ENCODE measurements at regions not wholly inside any gene's neighbourhood (a gene's known extent, or its start where the extent isn't known, plus 50 kb on each side); places are given as distances from the start of the nearest gene placed in this dataset.

- no peaks in the 10 kb centered on the region for H4K20me1 ChIP-seq (replicated peaks; ENCODE audit: control insufficient read depth, extremely low read depth, insufficient read depth, low read length)
- H3K4me3 ChIP-seq (replicated peaks in 1 of 3; ENCODE audit: insufficient read depth in 1 of 3, low read depth in 1 of 3, low read length in 3 of 3), result no peak overlapping the region
- FAIRE-seq (no peak), DNase-seq (ENCODE audit: low read depth, low spot score) (peak; percentile 40)
- no TSS peak for BruUV-seq (replicated peaks)
- dilution Hi-C loops (cut with MboI; ENCODE audit: extremely low pct_ligation_motif_present, low sequenced_read_pairs) (loop anchor here (25.0 kb wide), 1 partner anchor 148 kb away; no protein-coding TSS in a partner anchor), intact Hi-C loops (cut with micrococcal nuclease) (no loop called here)
- no peaks in the 10 kb centered on the region for H3K79me2 ChIP-seq (ENCODE audit: control insufficient read depth, insufficient read depth, low read length)
- H3K27ac ChIP-seq (ENCODE audit: insufficient read depth, low read depth, low read length), result no peak overlapping the region
- no peak overlapping the region for H3K9ac ChIP-seq (replicated peaks; ENCODE audit: extremely low read depth, insufficient read depth, low read length)
- no peak overlapping the region for H3K4me2 ChIP-seq (ENCODE audit: insufficient read depth, low read length)
- no peaks in the 10 kb centered on the region for H3K9me3 ChIP-seq (replicated peaks; ENCODE audit: control insufficient read depth, insufficient read depth, low read length)
- no peaks in the 10 kb centered on the region for H3K36me3 ChIP-seq (ENCODE audit: control insufficient read depth in 2 of 2, extremely low read depth in 1 of 2, insufficient read depth in 2 of 2, low read length in 2 of 2)
- H3K9me1 ChIP-seq (replicated peaks; ENCODE audit: control insufficient read depth, extremely low read depth, insufficient read depth, low read length), result no peaks in the 10 kb centered on the region
- TF ChIP-seq POLR2AphosphoS5 (IDR thresholded peaks at IDR 0.05; ENCODE audit: insufficient read depth, low read depth, low read length), result no peak
- no peak for TF ChIP-seq CTCF (IDR thresholded peaks at IDR 0.05; ENCODE audit: extremely low read depth in 1 of 2, insufficient read depth in 1 of 2, low read depth in 1 of 2, low read length in 2 of 2)
- TF ChIP-seq, protein P1, sequence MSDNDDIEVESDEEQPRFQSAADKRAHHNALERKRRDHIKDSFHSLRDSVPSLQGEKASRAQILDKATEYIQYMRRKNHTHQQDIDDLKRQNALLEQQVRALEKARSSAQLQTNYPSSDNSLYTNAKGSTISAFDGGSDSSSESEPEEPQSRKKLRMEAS (IDR thresholded peaks at IDR 0.05; ENCODE audit: insufficient read depth, insufficient read length), result no peak
- no peak for TF ChIP-seq POLR2A (IDR thresholded peaks at IDR 0.05; ENCODE audit: low read depth, low read length)
- no peak for TF ChIP-seq EZH2 (IDR thresholded peaks at IDR 0.05; ENCODE audit: borderline replicate concordance, low read depth, low read length, severe bottlenecking)
- no peak for TF ChIP-seq JUN (IDR thresholded peaks at IDR 0.05; ENCODE audit: borderline replicate concordance, insufficient read depth, insufficient read length, low read depth)
- no peak for TF ChIP-seq FOS (IDR thresholded peaks at IDR 0.05; ENCODE audit: borderline replicate concordance, insufficient read depth, low read length)
- ChIA-PET POLR2A (no interaction called here), CTCF (interaction anchor here (0.6 to 1.3 kb wide), 6 partner anchors 12 to 140 kb away, joined by 3 to 5 read pairs (median 3); no protein-coding TSS in a partner anchor)
- H2AFZ ChIP-seq (ENCODE audit: low read depth, low read length), result no peak overlapping the region
- H3K27me3 ChIP-seq (ENCODE audit: control insufficient read depth in 2 of 2, insufficient read depth in 2 of 2, low read length in 2 of 2), result no peaks in the 10 kb centered on the region
- no peaks in the 10 kb centered on the region for H3K4me1 ChIP-seq (ENCODE audit: control insufficient read depth, extremely low read depth, insufficient read depth, low read length)
Observed at GRCh38 chr2:181764095-181764963, 84.0 kb upstream of the NEUROD1 start.

Data from endothelial cell of umbilical vein (primary cell).